ENCODE measurements at regions not wholly inside any gene's neighbourhood (a gene's known extent, or its start where the extent isn't known, plus 50 kb on each side); places are given as distances from the start of the nearest gene placed in this dataset.
"Not testable (repeated sequence)": the region's sequence is repeated elsewhere in the genome, so short reads cannot be mapped to it uniquely, and the experiment has no call there.

DNA sequence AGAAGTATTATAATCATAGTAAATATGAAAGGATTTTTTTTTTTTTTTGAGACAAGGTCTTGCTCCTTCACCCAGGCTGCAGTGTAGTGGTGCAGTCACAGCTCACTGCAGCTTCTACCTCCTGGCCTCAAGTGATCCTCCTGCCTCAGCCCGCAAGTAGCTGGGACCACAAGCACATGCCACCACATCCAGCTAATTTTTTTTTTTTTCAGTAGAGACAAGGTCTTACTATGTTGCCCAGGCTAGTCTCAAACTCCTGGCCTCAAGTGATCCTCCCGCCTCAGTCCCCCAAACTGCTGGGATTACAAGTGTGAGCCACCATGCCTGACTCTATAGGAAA lies 86.2 kb upstream of the FOXN2 start:
- no peak for FAIRE-seq

DNA sequence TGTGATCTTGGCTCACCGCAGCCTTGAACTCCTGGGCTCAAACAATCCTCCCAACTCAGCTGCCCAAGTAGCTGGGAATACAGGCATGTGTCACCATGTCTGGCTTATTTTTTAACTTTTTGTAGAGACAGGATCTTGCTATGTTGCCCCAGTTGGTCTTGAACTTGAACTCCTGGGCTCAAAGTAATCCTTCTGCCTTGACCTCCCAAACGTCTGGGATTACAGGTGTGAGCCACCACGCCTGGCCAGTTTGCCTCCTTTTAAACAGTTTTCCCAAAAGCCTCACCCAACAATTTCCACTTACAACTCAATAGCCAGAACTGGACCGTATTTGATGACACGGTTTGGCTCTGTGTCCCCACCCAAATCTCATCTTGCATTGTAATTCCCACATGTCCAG lies 85.4 kb upstream of the FOXN2 start:
- no peak for FAIRE-seq

DNA sequence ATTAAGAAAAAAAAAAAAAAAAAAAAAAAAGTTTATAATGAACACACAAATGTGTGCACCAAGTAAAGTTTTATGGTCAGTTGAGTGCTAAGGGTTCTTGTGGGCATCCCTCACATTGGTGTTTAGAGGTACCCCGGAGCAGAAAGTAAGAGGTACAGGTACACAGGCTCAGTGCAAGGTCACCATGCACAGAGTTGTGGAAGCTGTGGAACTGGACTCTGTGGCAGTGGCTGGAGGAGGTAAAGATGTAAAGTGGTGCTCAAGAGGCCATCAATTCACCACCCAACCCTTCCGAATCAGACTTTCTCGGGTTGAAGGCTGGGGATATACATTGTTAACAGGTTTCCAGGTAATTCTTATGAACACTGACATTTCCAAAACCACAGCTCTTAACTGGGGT lies 83.6 kb upstream of the FOXN2 start:
- no peak for FAIRE-seq

DNA sequence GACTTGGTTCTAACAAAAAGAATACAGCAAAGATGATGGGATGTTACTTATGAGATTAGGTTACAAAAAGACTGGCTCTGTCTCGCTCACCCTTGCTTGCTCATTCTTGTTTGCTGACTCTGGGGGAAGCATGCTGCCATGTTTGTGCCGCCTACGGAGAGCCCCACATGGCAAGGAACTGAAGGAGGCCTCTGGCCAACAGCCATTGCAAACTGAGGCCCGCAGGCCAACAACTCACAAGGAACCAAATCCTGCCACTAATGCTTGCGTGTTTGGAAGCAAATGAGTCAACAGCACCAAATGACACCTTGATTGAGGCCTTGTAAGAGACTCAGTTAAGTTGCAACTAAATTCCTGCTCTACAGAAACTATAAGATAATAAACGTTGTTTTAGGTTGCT lies 82.1 kb upstream of the FOXN2 start:
- FAIRE-seq: no peak

DNA sequence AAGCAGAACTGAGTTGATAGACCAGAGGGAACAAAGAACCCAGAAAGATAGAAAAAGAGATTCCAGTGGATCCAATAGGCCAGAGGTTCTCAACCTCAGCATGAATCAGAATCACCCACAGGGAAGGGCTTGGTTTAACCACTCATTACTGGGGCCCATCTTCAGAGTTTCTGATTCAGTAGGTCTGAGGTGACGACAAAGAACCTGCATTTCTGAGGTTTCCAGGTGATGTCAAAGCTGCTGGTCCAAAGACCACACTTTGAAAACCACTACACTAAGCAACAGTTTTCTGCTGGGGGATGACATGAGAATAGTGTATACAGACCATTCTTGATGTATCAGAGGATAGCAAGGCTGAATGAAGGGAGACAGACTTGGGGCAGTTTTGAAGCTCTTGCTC lies 81.5 kb upstream of the FOXN2 start:
- FAIRE-seq: no peak

DNA sequence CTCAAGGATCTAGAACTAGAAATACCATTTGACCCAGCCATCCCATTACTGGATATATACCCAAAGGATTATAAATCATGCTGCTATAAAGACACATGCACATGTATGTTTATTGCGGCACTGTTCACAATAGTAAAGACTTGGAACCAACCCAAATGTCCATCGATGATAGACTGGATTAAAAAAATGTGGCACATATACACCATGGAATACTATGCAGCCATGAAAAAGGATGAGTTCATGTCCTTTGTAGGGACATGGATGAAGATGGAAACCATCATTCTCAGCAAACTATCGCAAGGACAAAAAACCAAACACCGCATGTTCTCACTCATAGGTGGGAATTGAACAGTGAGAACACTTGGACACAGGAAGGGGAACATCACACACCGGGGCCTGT lies 80.7 kb upstream of the FOXN2 start:
- FAIRE-seq: not testable (repeated sequence)

DNA sequence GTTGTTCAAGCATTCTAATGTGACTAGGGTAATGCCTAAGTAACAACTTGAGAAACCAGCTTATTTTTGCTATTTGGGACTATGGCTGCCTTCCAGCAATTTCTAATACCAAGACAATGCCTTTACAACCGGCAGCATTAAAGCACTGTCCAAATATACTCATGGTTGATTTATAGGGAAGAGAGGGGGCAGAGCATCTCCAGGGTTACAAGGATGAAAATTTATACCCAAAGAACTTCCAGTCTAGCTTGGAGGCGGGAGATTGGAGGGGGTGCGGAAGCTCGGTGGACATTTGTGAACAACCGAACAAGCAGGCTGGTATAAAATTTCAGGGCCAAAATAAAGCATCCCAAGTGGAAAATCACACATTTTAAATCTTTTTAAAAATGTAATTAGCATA lies 79.4 kb upstream of the FOXN2 start:
- FAIRE-seq: no peak

DNA sequence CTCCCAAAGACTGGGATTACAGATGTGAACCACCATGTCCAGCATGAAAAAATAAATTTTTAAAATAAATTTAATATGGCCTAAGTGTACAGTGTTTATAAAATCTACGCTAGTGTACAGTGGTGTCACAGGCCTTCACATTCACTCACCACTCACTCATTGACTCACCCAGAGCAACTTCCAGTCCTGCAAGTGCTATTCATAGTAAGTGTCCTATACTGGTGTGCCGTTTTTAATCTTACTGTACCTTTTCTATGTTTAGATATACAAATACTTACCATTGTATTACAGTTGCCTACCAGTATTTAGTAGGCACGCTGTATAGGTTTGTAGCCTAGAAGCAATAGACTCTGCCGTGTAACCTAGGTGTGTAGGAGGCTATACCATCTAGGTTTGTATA lies 76.1 kb upstream of the FOXN2 start:
- no peak for FAIRE-seq

DNA sequence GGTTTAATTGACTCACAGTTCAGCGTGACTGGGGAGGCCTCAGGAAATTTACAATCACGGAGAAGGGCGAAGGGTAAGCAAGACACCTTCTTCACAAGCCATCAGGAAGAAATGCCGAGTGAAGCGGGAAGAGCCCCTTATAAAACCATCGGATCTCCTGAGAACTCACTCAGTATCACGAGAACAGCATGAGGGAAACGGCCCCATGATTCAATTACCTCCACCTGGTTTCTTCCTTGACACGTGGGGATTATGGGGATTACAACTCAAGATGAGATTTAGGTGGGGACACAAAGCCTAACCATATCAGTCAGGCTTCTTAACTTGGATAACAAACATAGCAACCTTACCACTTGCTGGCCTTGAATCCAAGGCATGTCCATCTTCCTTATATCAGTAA lies 73.6 kb upstream of the FOXN2 start:
- no peak for FAIRE-seq

DNA sequence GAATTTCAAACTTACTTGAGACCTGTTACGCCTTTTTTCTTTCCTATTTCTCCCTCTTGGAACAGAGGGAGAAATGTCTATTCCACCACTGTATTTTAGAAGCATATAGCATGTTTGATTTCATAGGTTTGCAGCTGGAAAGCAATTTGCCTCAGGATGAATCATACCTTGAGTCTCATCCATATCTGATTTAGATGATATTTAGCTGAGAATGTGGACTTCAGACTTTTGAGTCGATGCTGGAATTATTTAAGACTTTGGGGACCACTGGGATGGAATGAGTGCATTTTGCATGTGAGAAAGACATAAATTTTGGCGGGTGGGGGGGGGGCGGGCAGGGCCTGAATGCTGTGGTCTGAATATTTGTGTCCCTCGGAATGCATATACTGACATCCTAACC lies 67.3 kb upstream of the FOXN2 start:
- no peak for FAIRE-seq

DNA sequence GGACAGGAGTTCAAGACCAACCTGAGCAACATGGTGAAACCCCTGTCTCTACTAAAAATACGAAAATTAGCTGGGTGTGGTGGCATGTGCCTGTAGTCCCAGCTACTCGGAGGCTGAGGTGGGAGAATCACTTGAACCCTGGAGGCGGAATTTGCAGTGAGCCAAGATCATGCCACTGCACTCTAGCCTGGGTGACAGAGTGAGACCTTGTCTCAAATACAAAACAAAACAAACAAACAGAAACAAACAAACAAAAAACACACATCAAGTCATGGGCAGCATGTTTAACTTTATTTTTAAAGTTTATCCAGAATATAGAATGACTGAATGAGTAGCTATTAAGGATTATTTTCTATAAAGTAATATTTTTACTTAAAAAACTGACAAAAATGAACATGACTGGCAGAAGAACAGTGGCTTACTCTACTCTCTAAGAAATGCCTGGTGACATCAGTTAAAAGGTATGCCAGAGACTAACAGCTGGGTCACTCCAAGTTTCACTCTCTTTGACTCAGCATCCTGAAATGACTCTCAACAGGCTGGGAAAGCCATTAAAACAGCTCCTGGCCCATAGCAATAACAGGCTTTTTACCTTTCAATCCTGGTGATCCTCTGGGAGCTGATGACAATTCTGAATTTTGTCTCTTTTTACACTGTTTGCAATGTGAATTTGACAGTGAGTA lies 66.1 kb upstream of the FOXN2 start:
- FAIRE-seq: no peak

DNA sequence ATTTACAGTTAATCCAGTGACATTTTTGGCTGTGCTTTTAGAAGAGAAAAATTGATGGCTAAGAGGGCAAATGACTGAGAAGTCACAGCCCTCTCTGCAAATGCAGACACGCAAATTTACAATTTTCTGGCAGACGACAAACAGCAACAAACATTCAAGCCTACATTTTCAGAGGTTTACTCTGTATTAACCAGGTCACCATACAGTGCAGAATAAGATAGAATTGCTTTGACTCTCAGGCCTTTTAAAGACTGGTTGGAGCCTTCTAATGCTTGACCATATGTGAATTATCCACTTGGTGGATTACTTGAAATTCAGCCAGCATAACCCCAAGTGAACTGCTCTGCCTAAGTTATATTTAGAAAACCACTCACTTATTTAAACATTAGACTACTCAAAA lies 65.5 kb upstream of the FOXN2 start:
- no peak for FAIRE-seq

DNA sequence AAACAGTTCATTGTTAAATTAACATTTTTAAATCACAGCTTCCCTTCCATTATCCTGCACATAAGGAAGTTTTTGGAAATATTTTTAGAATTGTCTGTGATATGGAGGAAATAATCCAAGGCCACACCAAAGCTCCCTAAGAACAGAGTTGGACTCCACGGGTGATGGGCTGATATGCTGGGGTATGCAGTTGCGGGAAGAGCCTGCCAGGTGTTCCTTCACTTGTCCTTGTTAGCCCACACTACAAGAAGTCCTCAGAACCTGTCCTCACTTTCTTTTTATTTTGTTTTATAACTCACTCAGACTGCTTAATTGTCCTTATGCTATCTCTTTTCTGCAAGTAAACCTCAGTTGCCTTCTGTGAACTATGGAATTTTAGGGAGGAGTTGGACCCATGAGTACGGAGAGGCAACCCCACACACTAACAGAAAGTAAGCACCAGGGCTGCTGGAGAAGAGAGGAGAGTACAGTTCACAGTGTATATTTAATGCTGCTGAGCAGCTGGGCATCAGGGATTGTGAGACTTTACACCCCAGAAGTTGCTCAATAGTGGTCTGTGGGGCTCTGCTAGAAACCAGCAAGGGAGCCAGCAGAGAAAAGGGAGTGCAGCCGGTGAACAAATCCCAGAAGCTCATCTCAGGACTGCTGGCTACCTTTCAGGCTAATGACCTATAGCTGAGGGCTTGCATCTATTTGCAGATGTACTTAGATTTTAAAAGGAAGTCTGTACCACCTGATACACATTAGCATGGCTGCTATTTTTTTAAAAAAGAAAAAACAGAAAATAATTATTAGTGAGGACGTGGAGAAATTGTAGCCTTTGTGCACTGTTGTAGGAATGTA lies 64.6 kb upstream of the FOXN2 start:
- no peak for FAIRE-seq

DNA sequence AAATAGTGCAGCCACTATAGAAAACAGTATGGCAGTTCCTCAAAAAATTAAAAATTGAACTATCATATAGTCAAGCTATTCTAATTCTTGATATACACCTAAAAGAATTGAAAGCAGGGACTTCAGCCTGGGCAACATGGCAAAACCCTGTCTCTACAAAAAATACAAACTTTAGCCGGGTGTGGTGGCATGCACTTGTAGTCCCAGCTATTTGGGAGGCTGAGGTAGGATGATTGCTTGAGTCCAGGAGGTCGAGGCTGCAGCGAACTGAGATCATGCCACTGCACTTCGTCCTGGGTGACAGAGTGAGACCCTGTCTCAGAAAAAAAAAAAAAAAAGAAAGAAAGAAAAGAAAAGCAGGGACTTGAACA lies 64.0 kb upstream of the FOXN2 start:
- FAIRE-seq: no peak

DNA sequence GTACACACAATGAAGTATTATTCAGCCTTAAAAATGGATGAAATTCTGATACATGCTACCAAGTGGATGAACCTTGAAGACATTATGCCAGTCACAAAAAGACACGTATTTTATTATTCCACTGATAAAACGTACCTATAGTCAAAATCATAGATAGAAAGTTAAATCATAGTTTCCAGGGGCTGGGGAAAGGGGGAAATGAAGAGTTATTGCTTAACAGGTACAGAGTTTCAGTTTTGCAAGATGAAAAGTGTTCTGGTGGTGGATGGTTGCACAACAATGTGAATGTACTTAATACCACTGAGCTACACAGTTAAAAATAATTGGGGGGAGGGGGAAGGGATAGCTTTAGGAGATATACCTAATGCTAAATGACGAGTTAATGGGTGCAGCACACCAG lies 63.5 kb upstream of the FOXN2 start:
- FAIRE-seq: no peak

DNA sequence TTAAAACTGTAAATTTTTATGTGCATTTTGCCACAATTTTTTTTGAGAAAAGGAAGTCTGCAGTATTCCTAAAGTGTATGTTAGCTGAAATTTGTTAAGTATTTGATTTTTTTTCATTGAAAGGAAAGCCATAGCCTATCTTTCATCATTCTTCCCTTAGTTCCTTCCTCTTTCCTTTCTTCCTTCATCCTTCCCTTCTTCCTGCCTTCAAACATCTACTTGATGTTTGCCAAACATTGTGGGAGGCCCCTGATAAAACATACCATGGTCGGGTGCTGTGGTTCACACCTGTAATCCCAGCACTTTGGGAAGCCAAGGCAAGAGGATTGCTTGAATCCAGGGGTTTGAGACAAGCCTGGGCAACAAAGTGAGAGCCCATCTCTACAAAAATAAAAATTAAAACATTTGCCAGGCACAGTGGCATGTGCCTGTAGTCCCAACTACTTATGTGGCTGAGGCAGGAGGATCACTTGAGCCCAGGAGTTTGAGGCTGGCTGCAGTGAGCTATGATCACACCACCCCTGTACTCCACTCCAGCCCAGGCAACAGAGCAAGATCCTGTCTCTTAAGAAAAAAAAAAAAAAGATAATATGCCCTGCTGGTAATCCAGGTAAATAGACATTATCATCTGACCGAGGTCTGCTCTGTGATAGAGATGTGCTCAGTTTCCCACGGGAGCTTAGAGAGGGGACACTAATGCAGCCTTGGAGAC lies 62.9 kb upstream of the FOXN2 start:
- no peak for FAIRE-seq

DNA sequence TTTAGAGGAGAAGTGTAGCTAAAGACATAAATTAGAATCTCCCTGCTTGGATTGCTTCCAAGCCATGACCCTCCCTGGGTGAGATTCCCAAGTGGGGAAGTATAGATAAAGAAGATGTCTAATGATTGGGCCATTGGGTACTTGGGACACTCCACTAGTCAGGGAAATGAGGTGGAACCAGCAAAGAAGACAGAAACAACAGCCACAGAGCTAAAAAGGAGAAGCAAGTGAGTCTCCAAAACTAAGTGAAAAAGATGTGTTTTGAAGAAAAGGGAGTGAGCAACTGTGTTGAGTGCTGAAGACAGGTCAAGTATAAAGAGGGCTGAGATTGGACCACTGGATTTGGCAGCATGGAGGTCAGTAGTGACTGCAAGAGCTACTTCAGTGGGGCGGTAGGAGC lies 61.2 kb upstream of the FOXN2 start:
- FAIRE-seq: no peak

DNA sequence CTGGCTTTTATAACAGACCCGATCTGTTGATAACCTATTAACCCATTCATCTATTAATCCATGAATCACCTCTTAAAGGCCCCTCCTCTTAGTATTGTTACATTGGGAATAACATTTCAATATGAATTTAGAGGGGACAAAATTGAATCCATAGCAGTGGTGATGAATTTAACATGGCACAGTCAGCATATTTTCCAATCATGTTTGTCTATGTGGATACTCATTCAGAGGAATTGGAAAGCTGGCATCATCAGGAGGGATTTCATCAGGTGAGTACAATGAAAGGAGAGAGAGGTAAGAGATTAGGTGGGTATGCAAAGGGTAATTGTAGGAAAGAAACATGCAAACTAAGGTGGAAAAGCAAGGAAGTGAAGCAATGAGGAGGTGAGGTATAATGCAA lies 59.6 kb upstream of the FOXN2 start:
- no peak for FAIRE-seq

DNA sequence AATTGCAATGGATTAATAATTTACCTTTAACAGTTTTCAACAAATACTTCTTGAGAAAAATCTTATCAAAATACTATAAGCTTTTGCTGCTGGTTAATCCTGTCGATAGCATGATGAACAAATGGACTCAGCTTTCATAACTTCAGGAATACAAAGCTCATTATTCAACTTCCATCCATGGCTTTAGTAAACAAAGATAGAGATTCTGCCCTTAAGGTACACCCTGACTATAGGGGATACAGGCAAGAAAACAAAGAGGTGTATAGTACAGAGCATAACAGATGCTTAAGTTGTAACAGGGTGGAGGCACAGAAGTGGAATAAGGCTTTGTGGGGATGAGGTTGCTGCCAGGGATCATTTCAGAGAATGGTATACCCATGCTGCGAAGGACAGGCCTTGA lies 57.0 kb upstream of the FOXN2 start:
- no peak for FAIRE-seq

DNA sequence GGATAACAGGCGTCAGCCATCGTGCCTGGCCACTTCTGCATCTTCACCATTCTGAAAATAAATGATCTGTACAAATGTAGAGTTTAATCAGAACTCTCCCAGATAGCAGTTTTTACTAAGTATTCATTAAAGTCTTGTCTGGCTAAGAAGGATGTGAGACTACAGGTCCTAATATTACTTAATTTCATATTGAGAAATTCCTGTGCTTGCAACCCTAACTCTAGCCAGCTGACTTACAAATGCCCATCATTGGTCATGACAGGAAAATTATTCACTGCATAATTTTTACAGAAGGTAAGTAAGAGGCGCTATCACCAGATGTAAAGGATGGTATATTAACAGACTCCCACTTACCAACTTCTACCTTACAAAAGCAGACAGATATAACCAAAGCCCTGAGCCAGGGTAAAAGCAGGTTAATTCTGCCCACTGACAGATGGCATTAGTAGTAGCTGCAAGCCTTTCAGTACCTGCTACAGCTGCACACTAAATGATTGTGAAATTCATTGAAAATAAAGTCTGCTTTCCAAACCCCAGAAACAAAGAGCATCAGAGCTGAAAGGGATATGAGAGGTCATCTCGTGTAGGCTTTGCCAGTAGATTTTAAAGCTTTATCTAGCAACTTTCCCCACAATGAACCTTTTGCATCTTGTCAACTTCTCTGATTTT lies 55.9 kb upstream of the FOXN2 start:
- FAIRE-seq: no peak

DNA sequence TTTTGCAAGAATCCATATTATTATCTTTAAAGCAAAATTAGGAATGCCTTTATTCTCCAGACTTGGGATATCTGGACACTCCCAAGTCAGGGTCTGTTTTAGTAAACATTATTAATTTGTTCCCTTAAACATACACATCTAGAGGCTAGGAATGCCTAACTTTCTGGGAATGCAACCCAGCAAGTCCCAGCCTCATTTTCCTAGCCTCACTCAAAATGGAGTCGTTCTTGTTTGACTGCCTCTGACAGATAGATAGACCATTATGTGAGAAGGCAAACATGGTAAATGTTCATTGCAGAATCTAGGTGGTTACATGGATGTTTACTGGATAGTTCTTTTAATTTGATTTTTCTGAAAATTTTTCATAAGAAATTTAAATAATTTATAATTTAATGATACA lies 54.7 kb upstream of the FOXN2 start:
- peak; percentile 41 for FAIRE-seq

DNA sequence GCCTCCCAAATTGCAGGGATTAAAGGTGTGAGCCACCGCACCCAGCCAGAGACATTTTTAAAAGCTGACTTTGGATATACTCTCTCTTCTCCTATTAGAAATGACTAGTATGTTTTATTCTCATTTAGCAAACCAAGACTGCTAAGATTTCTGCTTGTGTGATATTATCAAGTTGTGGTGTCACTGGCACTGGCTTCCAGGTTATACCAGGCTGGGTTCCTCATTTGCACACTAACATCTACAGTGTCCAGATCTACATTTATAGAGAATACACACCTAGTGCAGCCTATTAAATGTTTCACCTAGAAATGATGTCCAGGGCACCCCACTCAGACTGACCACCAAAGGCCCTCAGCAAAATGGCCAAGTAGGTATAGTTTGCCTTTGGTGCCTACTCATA lies 49.9 kb upstream of the FOXN2 start:
- no peak for FAIRE-seq
